Heart left ventricle (tissue), 16 donors: ENCODE measurements at regions not wholly inside any gene's neighbourhood (a gene's known extent, or its start where the extent isn't known, plus 50 kb on each side); places are given as distances from the start of the nearest gene placed in this dataset.

ENCODE experiments used
- ATAC-seq, 4 donors: fragments of 200-7000 bp; cut with Tn5 transposase; one replicate each; pipeline ENCODE4 v1.9.1; 2020 to 2022; ENCODE audit warnings: moderate library complexity in 4 of 4, mild to moderate bottlenecking in 3 of 4, moderate number of reproducible peaks in 1 of 4
- DNase-seq, 5 donors: peaks; one replicate each; pipeline ENCODE4 v3.0.0-alpha.2; 2020
- H3K27ac ChIP-seq, 12 donors: fragments of 200-600 bp; sonication (generic) in 4 of 12; one replicate each; pipeline versions ENCODE4 v1.5.0 to v1.8.0; 2016 to 2022; ENCODE audit warnings: mild to moderate bottlenecking in 2 of 12
- H3K27me3 ChIP-seq, 9 donors: fragments of 200-600 bp; sonication (generic) in 2 of 9; one replicate each; pipeline versions ENCODE4 v1.5.1 to v1.8.0; 2016 to 2022; ENCODE audit warnings: mild to moderate bottlenecking in 3 of 9
- H3K36me3 ChIP-seq, 9 donors: fragments of 200-600 bp; sonication (generic) in 2 of 9; one replicate each; pipeline versions ENCODE4 v1.5.0 to v1.8.0; 2018 to 2022; ENCODE audit warnings: mild to moderate bottlenecking in 2 of 9
- H3K4me1 ChIP-seq, 12 donors: fragments of 200-600 bp; sonication (generic) in 4 of 12; one replicate each; pipeline versions ENCODE4 v1.5.0 to v1.8.0; 2016 to 2022; ENCODE audit warnings: mild to moderate bottlenecking in 3 of 12
- H3K4me3 ChIP-seq, 12 donors: fragments of 200-600 bp; sonication (generic) in 4 of 12; one replicate each; pipeline versions ENCODE4 v1.5.0 to v1.8.0; 2017 to 2022; ENCODE audit warnings: mild to moderate bottlenecking in 9 of 12, moderate library complexity in 4 of 12
- H3K9me3 ChIP-seq, 12 donors: fragments of 200-600 bp; sonication (generic) in 4 of 12; one replicate each; pipeline versions ENCODE4 v1.5.0 to v1.8.0; 2016 to 2022; ENCODE audit warnings: mild to moderate bottlenecking in 1 of 12
- CTCF ChIP-seq, 12 donors: fragments of 200-600 bp; sonication (generic) in 4 of 12; IDR thresholded peaks; one replicate each; pipeline versions ENCODE4 v1.5.0 to v1.8.0; 2018 to 2022; ENCODE audit warnings: antibody characterized with exemption in 12 of 12, mild to moderate bottlenecking in 5 of 12
- POLR2A ChIP-seq, 2 donors: fragments of 450-650 bp; IDR thresholded peaks; one replicate each; pipeline ENCODE4 v1.6.1; 2017; ENCODE audit warnings: antibody characterized with exemption in 2 of 2, mild to moderate bottlenecking in 2 of 2, moderate library complexity in 2 of 2
- WGBS, 4 donors: extraction: QIAGEN DNeasy Blood & Tissue Kit in 2 of 4; methylation state at CpG; one replicate each; pipeline versions ENCODE4 v1.1.5 to v1.1.7; 2013 to 2018; 5-methylcytosine and 5-hydroxymethylcytosine counted together
- intact Hi-C, 10 donors: fragments of 100-400 bp; cut with DNase I; formaldehyde crosslinking; loops; one replicate each; pipeline versions ENCODE4 v1.11.1 to v1.14.2; 2022
- donor health status: ischemic (EF 13 %, LVEDD 7.1; RV severe dilation, severe dysfunction).
- donor health status: healthy with polysubstance abuse.
- donor health status: DM: no; HTN: yes; CAD: no.
- donor health status: DM: no; HTN: no; CAD: no.
- donor health status: ischemic (EF 25% LVEDD 6.9; RV normal size, moderate dysfunction).
- donor health status: ischemic (EF 25% LVEDD 5.7; RV mildly dilated, moderate dysfunction).
- donor health status: healthy.
- donor health status: DM: yes; HTN: yes; CAD: no.
- donor health status: ischemic (EF 35%, LVEDD 5.7; RV mildly dilated, moderate dysfunction).
- donor health status: nonischemic (EF 11% LVEDD 7.7; RV severe dilation, severe dysfunction).
- donor health status: DM: yes; HTN: yes; CAD: no.
- donor health status: PGD.
- donor health status: ischemic (EF 29% LVEDD 5.4; RV normal size, mild dysfunction).
- donor health status: nonischemic (EF 23%, LVEDD 6.1; RV moderate dilation, normal function).

GRCh38 chr9:104429031-104429546, 75.0 kb upstream of the OR13F1 start:
- H3K27ac ChIP-seq, result no peak overlapping the region
- TF ChIP-seq CTCF (IDR thresholded peaks at IDR 0.05) (no peak), POLR2A (IDR thresholded peaks at IDR 0.05) (no peak)
- H3K36me3 ChIP-seq, result no peaks in the 10 kb centered on the region
- H3K4me1 ChIP-seq, result no peaks in the 10 kb centered on the region
- DNase-seq, result peak in 1 of 5 donors; percentile 29
- intact Hi-C loops, result no loop called here
- WGBS, 4 donors, result 35 to 65% (median 42%) methylated on average over 2 of the region's 2 CpGs
- H3K27me3 ChIP-seq, result no peaks in the 10 kb centered on the region
- no peak overlapping the region for H3K4me3 ChIP-seq
- no peak for ATAC-seq
- peaks cover 0 to 17% (median 3%) of the 10 kb centered on the region in 12 donors for H3K9me3 ChIP-seq

DNA sequence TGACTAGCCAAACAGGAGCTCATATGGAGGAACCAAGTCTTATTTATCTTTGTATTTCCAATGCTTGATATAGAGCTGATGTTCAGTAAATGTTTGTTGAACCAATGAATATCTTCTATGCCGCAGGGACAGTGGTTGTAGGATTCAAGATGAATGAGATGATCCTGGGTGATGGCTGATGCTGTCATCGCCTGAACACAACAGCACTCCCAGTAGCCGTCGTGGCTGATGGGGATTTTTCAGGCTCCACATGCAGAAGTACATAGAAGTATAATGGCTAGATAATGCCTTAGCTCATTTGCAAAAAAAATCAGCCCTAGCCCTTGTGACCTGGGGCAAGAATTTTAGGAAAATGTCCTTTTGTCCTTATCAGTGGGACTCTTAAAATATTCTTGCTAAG, 69.0 kb upstream of the OR13F1 start:
- Histone ChIP-seq H3K9me3 (peaks cover 0 to 9% (median 0%) of the 10 kb centered on the region in 12 donors), H3K4me1 (no peaks in the 10 kb centered on the region), H3K27me3 (no peaks in the 10 kb centered on the region), H3K4me3 (no peak overlapping the region), H3K27ac (no peak overlapping the region), H3K36me3 (no peaks in the 10 kb centered on the region)
- WGBS, 4 donors, result 36 to 47% (median 40%) methylated on average over 4 of the region's 4 CpGs
- no peak for DNase-seq
- ATAC-seq, result no peak
- TF ChIP-seq POLR2A (IDR thresholded peaks at IDR 0.05), result no peak
- no peak for TF ChIP-seq CTCF (IDR thresholded peaks at IDR 0.05)
- intact Hi-C loops, result no loop called here

DNA sequence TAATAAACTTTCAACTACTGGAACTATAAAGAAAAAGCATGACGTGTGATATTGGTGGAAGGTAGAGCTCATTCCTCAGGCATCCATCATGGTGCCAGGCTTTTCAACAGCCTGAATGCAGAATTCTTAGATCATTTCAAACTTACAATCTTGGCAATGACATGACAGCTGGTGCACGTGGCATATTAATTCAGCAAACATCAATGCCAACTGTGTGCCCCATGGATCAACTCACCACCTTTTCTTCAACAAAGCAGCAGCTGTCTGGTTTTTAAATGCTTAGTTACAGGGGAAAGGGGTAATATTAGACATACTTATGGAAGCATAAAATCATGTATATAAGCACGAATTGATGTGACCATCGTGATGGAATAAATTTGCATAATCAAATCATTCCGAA, 56.0 kb upstream of the OR13F1 start:
- no peaks in the 10 kb centered on the region for H3K36me3 ChIP-seq
- no peak for ATAC-seq
- H3K4me1 ChIP-seq, result no peaks in the 10 kb centered on the region
- no peak for TF ChIP-seq POLR2A (IDR thresholded peaks at IDR 0.05)
- no peak for TF ChIP-seq CTCF (IDR thresholded peaks at IDR 0.05)
- no peaks in the 10 kb centered on the region for H3K27me3 ChIP-seq
- H3K4me3 ChIP-seq, result no peak overlapping the region
- H3K9me3 ChIP-seq, result no peaks in the 10 kb centered on the region
- intact Hi-C loops, result no loop called here
- 56 to 67% (median 62%) methylated on average over 5 of the region's 5 CpGs for WGBS, 4 donors
- no peak overlapping the region for H3K27ac ChIP-seq
- no peak for DNase-seq
